GM12878 (cell line): ENCODE measurements at regions not wholly inside any gene's neighbourhood (a gene's known extent, or its start where the extent isn't known, plus 50 kb on each side); places are given as distances from the start of the nearest gene placed in this dataset.

Experiments
- ATAC-seq: fragments of 200-7000 bp; cut with Tn5 transposase; 3 replicates; pipeline ENCODE4 v1.9.1; 2020; ENCODE audit warnings: mild to moderate bottlenecking, moderate library complexity
- BruUV-seq: library from RNA; stranded (reverse); fragments of 400-500 nt; replicated peaks from 2 replicates; lab custom pipeline; 2021; lab: Mats Ljungman, UMichigan
- CTCF ChIA-PET: fragments of 300-600 bp; sonication (Branson Sonifier 250); formaldehyde crosslinking; extraction: SDS; loops from one replicate; lab custom pipeline; 2021; ENCODE audit warnings: inconsistent platforms; lab: Yijun Ruan, JAX
- POLR2A ChIA-PET: fragments of 350-600 bp; formaldehyde crosslinking; extraction: SDS; loops from one replicate; lab custom pipeline; 2021; ENCODE audit warnings: inconsistent platforms; lab: Charles Lee
- RAD21 ChIA-PET: fragments of 300-600 bp; sonication (Branson Sonifier 250); formaldehyde crosslinking; loops from one replicate; lab custom pipeline; 2023; ENCODE audit warnings: antibody characterized with exemption; ENCODE audit not compliant: unreplicated experiment; lab: Charles Lee
- SMC1A ChIA-PET: fragments of 300-600 bp; sonication (Branson Sonifier 250); formaldehyde crosslinking; loops from one replicate; lab custom pipeline; 2023; ENCODE audit not compliant: unreplicated experiment, uncharacterized antibody; lab: Charles Lee
- DNase-seq: peaks from one replicate; pipeline ENCODE4 v3.0.0-alpha.2; 2011; ENCODE audit warnings: low read depth, low spot score
- FAIRE-seq: peaks from 3 replicates; lab custom pipeline; 2011; peaks lifted over from hg19 to GRCh38; lab: Jason Lieb, UNC
- H2AFZ ChIP-seq: 2 replicates; pipeline ENCODE4 v1.6.0; 2011; ENCODE audit warnings: low read depth, low read length, control low read depth; ENCODE audit not compliant: control insufficient read depth
- H3K27ac ChIP-seq: 2 replicates; pipeline ENCODE4 v1.5.1; 2011; ENCODE audit warnings: control low read depth; ENCODE audit not compliant: control insufficient read depth, insufficient read depth
- H3K27me3 ChIP-seq, 2 experiments: replicated peaks in 1 of 2; 2 replicates each; pipeline versions ENCODE4 v1.6.0 to v1.6.1; 2011; ENCODE audit warnings: low read length in 1 of 2; ENCODE audit not compliant: control insufficient read depth in 2 of 2, insufficient read depth in 2 of 2
- H3K36me3 ChIP-seq, 2 experiments: 2 replicates each; pipeline ENCODE4 v1.5.1; 2011; ENCODE audit warnings: low read length in 1 of 2; ENCODE audit not compliant: control insufficient read depth in 2 of 2, insufficient read depth in 2 of 2
- H3K4me1 ChIP-seq: 2 replicates; pipeline ENCODE4 v1.6.1; 2011; ENCODE audit warnings: mild to moderate bottlenecking, low read length, moderate library complexity, mixed read lengths; ENCODE audit not compliant: control insufficient read depth, insufficient read depth
- H3K4me2 ChIP-seq: 2 replicates; pipeline ENCODE4 v1.6.0; 2011; ENCODE audit warnings: control low read depth; ENCODE audit not compliant: control insufficient read depth, insufficient read depth
- H3K4me3 ChIP-seq: fragments of 200-600 bp; sonication (generic); 2 replicates; pipeline ENCODE4 v1.5.1; 2016
- H3K79me2 ChIP-seq: 2 replicates; pipeline ENCODE4 v1.6.0; 2011; ENCODE audit warnings: low read length; ENCODE audit not compliant: control insufficient read depth, insufficient read depth
- H3K9ac ChIP-seq: 2 replicates; pipeline ENCODE4 v1.8.0; 2011; ENCODE audit warnings: low read length, control low read depth, mixed read lengths; ENCODE audit not compliant: control insufficient read depth, insufficient read depth
- H3K9me3 ChIP-seq: replicated peaks from 3 replicates; pipeline ENCODE4 v1.5.1; 2011; ENCODE audit warnings: mild to moderate bottlenecking, low read length; ENCODE audit not compliant: control insufficient read depth, insufficient read depth
- H4K20me1 ChIP-seq: 2 replicates; pipeline ENCODE4 v1.6.0; 2011; ENCODE audit not compliant: control insufficient read depth, insufficient read depth
- BHLHE40 ChIP-seq, 2 experiments: fragments of 450-650 bp in 1 of 2; IDR thresholded peaks; 2 replicates each; pipeline ENCODE4 v1.6.1; 2011 to 2017; ENCODE audit warnings: low read depth in 2 of 2, borderline replicate concordance in 1 of 2, improper control_type of control experiment in 1 of 2, low read length in 1 of 2, mild to moderate bottlenecking in 1 of 2
- CREM ChIP-seq: IDR thresholded peaks from 2 replicates; pipeline ENCODE4 v1.6.1; 2014; ENCODE audit warnings: antibody characterized with exemption, low read depth
- EP300 ChIP-seq, 2 experiments: fragments of 150-350 bp in 1 of 2; IDR thresholded peaks; 2 replicates each; pipeline ENCODE4 v1.6.1; 2011 to 2012; ENCODE audit warnings: low read depth in 2 of 2, low read length in 2 of 2, borderline replicate concordance in 1 of 2, improper control_type of control experiment in 1 of 2, inconsistent platforms in 1 of 2; ENCODE audit not compliant: control insufficient read depth in 1 of 2
- GATAD2B ChIP-seq: fragments of 450-650 bp; conservative IDR thresholded peaks from 2 replicates; pipeline ENCODE4 v1.6.1; 2017; ENCODE audit warnings: low read depth, mild to moderate bottlenecking, moderate library complexity
- IRF3 ChIP-seq: fragments of 450-650 bp; IDR thresholded peaks from 2 replicates; pipeline ENCODE4 v1.6.1; 2014; ENCODE audit warnings: mild to moderate bottlenecking
- KDM1A ChIP-seq: fragments of 200-600 bp; sonication (generic); IDR thresholded peaks from 2 replicates; pipeline ENCODE4 v1.6.1; 2016; ENCODE audit warnings: borderline replicate concordance
- MTA2 ChIP-seq: fragments of 450-650 bp; IDR thresholded peaks from 2 replicates; pipeline ENCODE4 v1.6.1; 2016; ENCODE audit warnings: low read depth, mild to moderate bottlenecking, moderate library complexity
- RAD51 ChIP-seq: fragments of 450-650 bp; IDR thresholded peaks from 2 replicates; pipeline ENCODE4 v1.6.1; 2016; ENCODE audit warnings: moderate library complexity, mild to moderate bottlenecking, inconsistent platforms
- RELA ChIP-seq: fragments of 450-650 bp; IDR thresholded peaks from 2 replicates; pipeline ENCODE4 v1.8.0; 2014; ENCODE audit warnings: borderline replicate concordance; ENCODE audit not compliant: partially characterized antibody
- WGBS: methylation state at CpG from one replicate; pipeline ENCODE4 v1.1.6; 2016; ENCODE audit warnings: low lambda C conversion rate; ENCODE audit not compliant: insufficient replicate concordance, insufficient coverage; ENCODE audit errors: missing lambda C conversion rate; 5-methylcytosine and 5-hydroxymethylcytosine counted together
- in situ Hi-C: fragments of 300-500 bp; cut with MboI; formaldehyde crosslinking; loops from 9 replicates; pipeline ENCODE4 v1.14.3; 2018; ENCODE audit warnings: mixed read lengths
- intact Hi-C: fragments of 100-400 bp; cut with micrococcal nuclease; formaldehyde crosslinking; loops from one replicate; pipeline ENCODE4 v1.14.2; 2022; ENCODE audit not compliant: unreplicated experiment
- TF ChIP-seq, protein P1 (sequence below): fragments of 450-650 bp; IDR thresholded peaks from 2 replicates; pipeline ENCODE4 v1.6.1; 2017; ENCODE audit warnings: antibody characterized with exemption, mild to moderate bottlenecking, moderate library complexity

GRCh38 chr3:95097493-95097892 lies 1034.6 kb downstream of the NSUN3 start:
- Histone ChIP-seq H3K9me3 (no peaks in the 10 kb centered on the region), H4K20me1 (no peaks in the 10 kb centered on the region), H3K4me3 (no peak overlapping the region), H3K4me2 (no peak overlapping the region), H3K79me2 (no peaks in the 10 kb centered on the region), H3K9ac (no peak overlapping the region), H3K4me1 (no peaks in the 10 kb centered on the region), H2AFZ (no peak overlapping the region), H3K27me3 (no peaks in the 10 kb centered on the region), H3K27ac (no peak overlapping the region), H3K36me3 (no peaks in the 10 kb centered on the region)
- in situ Hi-C loops: no loop called here
- ChIA-PET CTCF (no interaction called here), SMC1A (no interaction called here), RAD21 (no interaction called here), POLR2A (no interaction called here)
- no peak for TF ChIP-seq EP300 (IDR thresholded peaks at IDR 0.05; ENCODE audit: borderline replicate concordance in 1 of 2, control insufficient read depth in 1 of 2, low read depth in 2 of 2, low read length in 2 of 2)
- TF ChIP-seq, protein P1, sequence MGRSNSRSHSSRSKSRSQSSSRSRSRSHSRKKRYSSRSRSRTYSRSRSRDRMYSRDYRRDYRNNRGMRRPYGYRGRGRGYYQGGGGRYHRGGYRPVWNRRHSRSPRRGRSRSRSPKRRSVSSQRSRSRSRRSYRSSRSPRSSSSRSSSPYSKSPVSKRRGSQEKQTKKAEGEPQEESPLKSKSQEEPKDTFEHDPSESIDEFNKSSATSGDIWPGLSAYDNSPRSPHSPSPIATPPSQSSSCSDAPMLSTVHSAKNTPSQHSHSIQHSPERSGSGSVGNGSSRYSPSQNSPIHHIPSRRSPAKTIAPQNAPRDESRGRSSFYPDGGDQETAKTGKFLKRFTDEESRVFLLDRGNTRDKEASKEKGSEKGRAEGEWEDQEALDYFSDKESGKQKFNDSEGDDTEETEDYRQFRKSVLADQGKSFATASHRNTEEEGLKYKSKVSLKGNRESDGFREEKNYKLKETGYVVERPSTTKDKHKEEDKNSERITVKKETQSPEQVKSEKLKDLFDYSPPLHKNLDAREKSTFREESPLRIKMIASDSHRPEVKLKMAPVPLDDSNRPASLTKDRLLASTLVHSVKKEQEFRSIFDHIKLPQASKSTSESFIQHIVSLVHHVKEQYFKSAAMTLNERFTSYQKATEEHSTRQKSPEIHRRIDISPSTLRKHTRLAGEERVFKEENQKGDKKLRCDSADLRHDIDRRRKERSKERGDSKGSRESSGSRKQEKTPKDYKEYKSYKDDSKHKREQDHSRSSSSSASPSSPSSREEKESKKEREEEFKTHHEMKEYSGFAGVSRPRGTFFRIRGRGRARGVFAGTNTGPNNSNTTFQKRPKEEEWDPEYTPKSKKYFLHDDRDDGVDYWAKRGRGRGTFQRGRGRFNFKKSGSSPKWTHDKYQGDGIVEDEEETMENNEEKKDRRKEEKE: no peak
- TF ChIP-seq KDM1A: no peak
- no peak for TF ChIP-seq BHLHE40 (IDR thresholded peaks at IDR 0.05; ENCODE audit: borderline replicate concordance in 1 of 2, low read depth in 2 of 2, low read length in 1 of 2)
- no peak for TF ChIP-seq CREM
- TF ChIP-seq MTA2: no peak
- no peak for TF ChIP-seq RAD51
- no peak for TF ChIP-seq RELA
- no peak for TF ChIP-seq IRF3
- no peak for TF ChIP-seq GATAD2B
- no peak for FAIRE-seq
- BruUV-seq: no TSS peak
- intact Hi-C loops: no loop called here
- no peak for DNase-seq
- WGBS: 33% methylated on average over 3 of the region's 3 CpGs
- ATAC-seq: no peak
